Fibroblast of the conjunctiva (primary cell): ENCODE measurements at regions not wholly inside any gene's neighbourhood (a gene's known extent, or its start where the extent isn't known, plus 50 kb on each side); places are given as distances from the start of the nearest gene placed in this dataset.
"Not testable (repeated sequence)": the region's sequence is repeated elsewhere in the genome, so short reads cannot be mapped to it uniquely, and the experiment has no call there.

Experiments used
- DNase-seq: peaks from one replicate; pipeline ENCODE4 v3.0.0-alpha.2; 2010; ENCODE audit warnings: low read depth

DNA sequence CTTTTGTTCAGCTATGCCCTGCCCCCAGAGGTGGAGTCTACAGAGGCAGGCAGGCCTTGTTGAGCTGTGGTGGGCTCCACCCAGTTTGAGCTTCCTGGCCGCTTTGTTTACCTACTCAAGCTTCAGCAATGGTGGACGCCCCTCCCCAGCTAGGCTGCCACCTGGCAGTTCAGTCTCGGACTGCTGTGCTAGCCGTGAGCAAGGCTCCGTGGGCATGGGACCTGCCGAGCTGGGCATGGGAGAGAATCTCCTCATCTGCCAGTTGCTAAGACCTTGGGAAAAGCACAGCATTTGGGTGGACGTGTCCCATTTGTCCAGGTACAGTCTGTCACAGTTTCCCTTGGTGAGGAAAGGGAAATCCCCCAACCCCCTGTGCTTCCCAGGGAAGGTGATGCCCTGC, 270.0 kb upstream of the TCERG1L start:
- not testable (repeated sequence) for DNase-seq

GRCh38 chr10:131584287-131584686, 272.8 kb upstream of the TCERG1L start:
- no peak for DNase-seq

- no peak for DNase-seq
Measured at GRCh38 chr10:131585761-131586160, 274.2 kb upstream of the TCERG1L start.

- no peak for DNase-seq
Measured at GRCh38 chr10:131586958-131587357, 275.4 kb upstream of the TCERG1L start.

GRCh38 chr10:131587976-131588680, 276.6 kb upstream of the TCERG1L start:
- DNase-seq = no peak

DNA sequence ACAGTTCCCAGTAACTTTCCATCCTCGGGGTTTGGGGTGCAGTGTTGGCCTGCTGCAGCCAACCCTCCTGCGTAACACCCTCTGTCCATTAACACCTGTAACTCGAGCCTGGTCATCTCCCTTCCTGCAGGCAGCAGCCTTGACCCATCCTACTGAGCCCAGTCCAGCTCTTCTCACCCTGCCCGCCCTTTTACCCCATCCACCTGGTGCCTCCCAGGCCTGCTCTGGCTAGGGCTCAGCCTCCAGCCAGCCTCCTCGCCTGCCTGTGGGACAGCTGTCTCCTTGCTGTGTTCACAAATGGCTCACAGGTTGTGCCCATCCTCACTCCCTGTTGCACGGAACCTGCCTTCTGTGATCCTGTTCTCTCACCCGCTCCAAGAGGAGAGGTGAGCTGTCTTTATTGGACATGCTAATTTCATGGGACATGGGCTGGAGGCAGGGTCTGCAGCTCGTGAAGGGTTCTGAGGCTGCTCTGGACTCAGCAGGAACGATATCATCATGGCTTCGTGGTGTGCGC, 277.2 kb upstream of the TCERG1L start:
- DNase-seq = no peak

DNA sequence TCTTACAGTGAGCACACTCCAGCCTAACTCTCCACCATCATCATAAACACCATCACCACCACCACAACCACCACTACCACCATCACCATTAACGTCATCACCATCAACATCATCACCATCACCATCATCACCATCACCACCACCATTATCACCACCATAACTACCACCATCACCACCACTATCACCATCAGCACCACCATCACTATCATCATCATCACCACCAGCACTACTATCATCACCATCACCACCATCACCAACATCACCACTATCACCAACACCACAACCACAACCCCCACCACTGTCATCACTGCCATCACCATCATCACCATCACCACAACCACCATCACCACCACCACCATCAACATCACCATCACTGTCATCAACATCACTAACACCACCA, 279.0 kb upstream of the TCERG1L start:
- no peak for DNase-seq

DNA sequence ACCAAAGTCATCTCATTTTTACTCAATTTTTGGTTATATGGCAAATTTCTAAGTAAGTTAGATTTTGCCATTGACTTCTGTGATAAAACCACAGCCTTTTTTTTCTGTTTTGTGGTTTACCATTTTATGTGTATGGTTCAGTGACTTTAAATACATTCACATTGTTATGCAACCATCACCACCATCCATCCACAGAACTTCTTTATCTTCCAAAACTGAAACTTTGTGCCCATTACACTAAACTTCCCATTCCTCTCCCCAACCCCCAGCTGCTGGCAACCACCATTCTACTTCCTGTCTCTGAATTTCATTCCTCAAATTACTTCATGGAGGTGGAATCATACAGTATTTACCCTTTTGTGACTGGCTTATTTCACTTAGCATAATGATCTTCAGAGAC, 280.4 kb upstream of the TCERG1L start:
- DNase-seq = no peak

DNA sequence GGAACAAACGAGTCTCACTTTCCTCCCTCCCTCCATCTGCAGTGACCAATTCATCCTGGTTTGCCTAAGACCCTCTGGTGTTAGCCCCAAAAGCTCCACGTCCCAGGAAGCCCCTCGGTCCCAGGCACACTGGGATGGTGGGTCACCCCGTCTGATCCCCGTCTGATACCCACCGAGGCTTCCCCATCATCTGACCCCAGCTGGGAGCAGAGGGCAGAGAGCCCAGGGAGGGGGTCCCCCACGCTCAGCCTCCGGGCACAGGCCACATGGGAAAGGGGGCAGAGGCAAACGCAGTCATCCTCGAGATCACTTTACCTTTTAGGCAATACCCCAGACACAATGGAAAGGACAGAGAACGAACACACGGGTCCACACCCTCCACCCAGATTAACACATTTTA, 291.6 kb upstream of the PPP2R2D start:
- DNase-seq = no peak

DNA sequence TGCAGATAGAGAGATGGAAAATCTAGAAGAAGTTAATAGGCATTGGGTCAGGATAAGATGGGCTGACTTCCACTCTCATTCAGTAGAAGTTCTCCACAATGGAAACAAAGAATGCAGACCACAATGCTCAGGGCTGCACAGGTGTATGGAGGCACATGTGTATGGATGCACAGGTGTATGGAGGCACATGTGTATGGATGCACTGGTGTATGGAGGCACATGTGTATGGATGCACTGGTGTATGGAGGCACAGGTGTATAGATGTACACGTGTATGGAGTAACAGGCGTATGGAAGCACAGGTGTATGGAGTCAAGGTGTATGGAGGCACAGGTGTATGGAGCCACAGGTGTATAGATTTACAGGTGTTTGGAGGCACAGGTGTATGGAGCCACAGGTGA, 285.7 kb upstream of the PPP2R2D start:
- no peak for DNase-seq

DNA sequence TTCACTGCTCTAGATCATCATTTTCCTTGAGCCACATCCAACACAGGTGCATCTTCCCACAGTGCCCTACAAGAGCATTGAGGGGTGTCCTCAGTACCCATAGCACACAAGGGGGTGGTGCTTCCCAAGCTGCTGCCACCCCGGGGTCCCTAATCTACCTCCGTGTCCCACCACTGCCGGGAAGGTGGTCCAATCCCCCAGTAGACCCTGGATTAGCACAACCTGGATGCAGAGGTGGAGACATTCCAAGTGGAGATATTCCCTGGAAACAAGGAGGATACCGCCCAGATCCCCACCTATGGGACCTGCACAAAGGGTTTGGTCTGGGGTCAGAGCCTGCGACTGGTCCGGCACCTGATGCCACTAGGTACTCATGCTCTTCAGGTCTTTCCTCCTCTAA, 284.8 kb upstream of the PPP2R2D start:
- DNase-seq = no peak

DNA sequence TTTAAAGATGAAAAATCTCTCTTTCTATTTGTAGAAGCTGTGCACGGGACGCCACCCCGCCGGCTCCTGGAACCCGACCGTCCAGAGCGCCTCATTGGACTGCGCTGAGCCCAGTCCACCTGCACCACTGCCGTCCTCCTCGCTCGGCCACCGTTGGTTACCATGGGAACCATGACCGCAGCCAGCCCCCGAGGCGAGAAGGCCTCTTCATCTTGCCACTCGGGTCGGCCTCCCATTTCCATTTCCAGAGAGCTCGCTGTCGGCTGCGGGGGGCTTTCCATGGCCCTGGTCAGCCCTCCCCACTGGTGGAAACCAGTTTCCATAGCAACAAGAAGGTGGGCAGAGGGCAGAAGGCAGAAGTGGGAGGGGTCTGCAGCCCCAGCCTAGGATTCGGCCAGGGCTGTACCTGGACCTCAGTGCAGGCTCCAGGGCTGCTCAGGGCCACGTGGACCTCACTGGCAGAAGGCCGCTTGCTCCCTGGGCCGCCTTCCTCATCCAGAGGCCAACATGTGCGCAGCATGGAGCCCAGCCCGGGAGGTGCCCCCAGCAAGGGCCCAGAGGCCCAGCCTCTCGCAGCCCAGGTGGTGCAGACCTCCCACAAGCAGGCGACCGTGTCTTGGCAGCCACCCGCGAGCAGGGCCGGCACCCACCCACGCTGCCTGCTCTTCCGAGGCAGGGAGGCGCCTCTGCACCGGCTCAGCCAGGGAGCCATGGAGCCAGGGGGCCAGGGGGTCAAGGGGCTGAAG, 283.5 kb upstream of the PPP2R2D start:
- DNase-seq = no peak

GRCh38 chr10:131618587-131619267, 282.1 kb upstream of the PPP2R2D start:
- no peak for DNase-seq

GRCh38 chr10:131620314-131620713, 280.5 kb upstream of the PPP2R2D start:
- no peak for DNase-seq

GRCh38 chr10:131620904-131621303, 279.9 kb upstream of the PPP2R2D start:
- no peak for DNase-seq

DNA sequence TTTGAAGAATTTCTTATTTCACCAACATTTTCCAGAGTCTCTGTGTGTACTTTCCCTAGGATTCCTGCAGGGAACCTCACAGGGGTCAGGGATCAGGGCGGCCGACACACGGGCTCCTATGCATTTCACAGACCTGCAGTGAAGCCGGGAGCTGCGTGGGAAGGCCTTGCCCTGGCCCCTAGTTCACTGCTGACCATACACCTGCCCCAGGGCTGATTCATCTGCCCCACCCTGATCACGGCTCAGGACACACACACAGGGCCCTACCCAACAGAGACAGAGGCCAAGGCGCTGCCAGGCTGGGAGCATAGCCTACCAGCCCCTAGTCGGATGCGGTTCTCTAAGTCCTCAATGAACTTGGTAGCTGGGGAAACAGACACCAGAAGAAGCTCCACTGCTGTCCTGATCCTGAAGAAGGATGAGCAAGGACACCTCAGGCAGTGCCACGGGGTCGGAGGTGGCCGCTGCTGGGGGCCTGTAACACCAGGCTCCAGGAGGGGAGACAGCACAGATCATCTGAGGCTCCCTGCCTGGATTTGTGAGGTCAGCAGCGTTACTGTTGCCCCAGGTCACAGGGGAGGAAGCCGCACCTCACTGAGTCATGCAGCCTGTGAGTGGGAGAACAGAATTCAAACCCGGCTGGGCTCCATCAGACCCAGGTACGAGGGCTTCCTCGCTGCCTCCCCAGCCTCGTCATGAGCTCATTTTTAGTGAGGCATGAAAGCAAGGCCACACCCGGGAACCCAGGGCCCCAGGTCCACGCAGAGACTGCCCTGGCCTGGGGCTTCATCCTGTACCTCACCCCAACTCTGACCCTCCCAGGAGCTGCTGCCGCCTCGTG, 278.8 kb upstream of the PPP2R2D start:
- no peak for DNase-seq

DNA sequence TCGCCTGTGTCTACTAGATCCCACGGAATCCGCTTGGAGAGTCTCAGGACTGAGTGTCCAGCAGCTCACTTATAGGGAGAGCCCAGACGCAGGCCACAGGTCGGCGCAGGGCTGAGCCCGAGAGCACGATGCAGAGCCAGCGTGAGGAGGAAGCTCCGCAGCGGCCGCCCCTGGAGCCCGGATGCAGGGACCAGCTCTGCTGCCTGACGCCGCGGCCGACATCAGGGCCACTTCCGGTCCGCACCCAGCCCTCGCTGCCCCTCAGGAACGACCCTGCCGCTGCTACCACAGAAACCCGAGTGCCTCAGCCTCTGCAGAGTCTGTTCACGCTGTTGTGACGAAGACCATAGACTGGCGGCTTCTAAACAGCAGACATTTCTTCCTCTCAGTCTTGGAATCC, 275.8 kb upstream of the PPP2R2D start:
- no peak for DNase-seq

- no peak for DNase-seq
Measured at GRCh38 chr10:131626274-131626673, 274.5 kb upstream of the PPP2R2D start.

GRCh38 chr10:131629026-131629770, 271.6 kb upstream of the PPP2R2D start:
- no peak for DNase-seq

DNA sequence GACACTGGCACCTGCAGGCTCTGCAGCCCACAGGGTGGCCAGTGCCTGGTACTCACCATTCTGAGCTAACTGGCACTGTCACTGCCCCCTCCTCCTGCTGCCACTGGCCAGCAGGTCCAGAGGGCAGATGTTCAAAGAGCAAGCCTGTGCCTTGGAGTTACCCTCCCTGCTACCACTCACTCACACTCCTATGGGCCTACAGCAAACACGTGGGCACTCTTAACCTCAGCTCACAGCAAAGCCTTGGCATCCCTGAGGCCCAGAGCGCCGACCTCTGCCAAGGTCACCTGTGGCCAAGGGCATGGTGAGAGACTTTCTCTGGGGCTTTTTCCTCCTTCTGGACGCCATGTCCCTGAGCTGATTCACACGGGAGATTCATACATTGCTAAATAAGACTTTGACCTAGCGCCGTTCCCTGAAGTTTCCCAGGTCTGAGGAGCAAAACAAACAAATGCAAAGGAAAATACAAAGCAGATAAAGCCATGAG, 270.0 kb upstream of the PPP2R2D start:
- no peak for DNase-seq

DNA sequence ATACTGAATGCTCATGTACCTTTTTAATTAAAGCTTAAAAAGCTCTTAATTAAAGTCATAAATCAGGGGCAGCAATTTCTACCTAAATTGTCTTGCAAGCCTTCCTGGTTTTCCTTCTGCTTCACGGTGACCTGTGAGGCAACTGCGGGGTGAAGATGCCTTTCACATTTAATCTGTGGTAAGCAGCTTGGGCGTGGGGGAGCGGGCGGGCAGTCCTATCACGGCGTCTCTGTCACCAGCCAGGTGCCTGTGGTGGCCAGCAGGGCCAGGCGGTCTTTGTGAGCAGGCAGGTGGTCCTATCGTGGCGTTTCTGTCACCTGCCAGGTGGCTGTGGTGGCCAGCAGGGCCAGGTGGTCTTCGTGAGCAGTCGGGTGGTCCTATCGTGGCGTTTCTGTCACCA, 269.2 kb upstream of the PPP2R2D start:
- no peak for DNase-seq
